IMR-90 (cell line): ENCODE measurements at regions not wholly inside any gene's neighbourhood (a gene's known extent, or its start where the extent isn't known, plus 50 kb on each side); places are given as distances from the start of the nearest gene placed in this dataset.

Source experiments
- ATAC-seq: fragments of 200-7000 bp; cut with Tn5 transposase; 2 replicates; pipeline ENCODE4 v1.9.1; 2020; ENCODE audit warnings: low read depth, mild to moderate bottlenecking, moderate library complexity
- BruUV-seq: library from RNA; stranded (reverse); fragments of 400-500 nt; replicated peaks from 2 replicates; lab custom pipeline; 2021; lab: Mats Ljungman, UMichigan
- CTCF ChIA-PET: fragments of 300-600 bp; formaldehyde crosslinking; extraction: SDS; loops from one replicate; lab custom pipeline; 2021; ENCODE audit warnings: antibody characterized with exemption; lab: Yijun Ruan, JAX
- POLR2A ChIA-PET: fragments of 300-600 bp; sonication (Branson Sonifier 250); formaldehyde crosslinking; loops from one replicate; lab custom pipeline; 2022; ENCODE audit warnings: antibody characterized with exemption; ENCODE audit not compliant: unreplicated experiment; lab: Charles Lee
- DNase-seq: peaks from one replicate; pipeline ENCODE4 v3.0.0; 2013
- H2AFZ ChIP-seq: replicated peaks from 2 replicates; pipeline ENCODE3; 2013; ENCODE audit warnings: low read length, mild to moderate bottlenecking; ENCODE audit not compliant: poor library complexity
- H2AK5ac ChIP-seq: 2 replicates; pipeline ENCODE4 v1.6.1; 2013; ENCODE audit warnings: low read depth, low read length, inconsistent platforms
- H2AK9ac ChIP-seq: replicated peaks from 2 replicates; pipeline ENCODE3; 2013; ENCODE audit warnings: mild to moderate bottlenecking, low read depth, low read length, moderate library complexity; ENCODE audit not compliant: poor library complexity
- H2BK120ac ChIP-seq: 2 replicates; pipeline ENCODE4 v1.6.1; 2013; ENCODE audit warnings: low read depth, low read length, inconsistent platforms
- H2BK15ac ChIP-seq: 3 replicates; pipeline ENCODE4 v1.6.1; 2013; ENCODE audit warnings: low read depth, low read length, inconsistent platforms
- H2BK20ac ChIP-seq: 2 replicates; pipeline ENCODE4 v1.6.1; 2013; ENCODE audit warnings: low read depth, mild to moderate bottlenecking, inconsistent platforms, low read length, moderate library complexity
- H2BK5ac ChIP-seq: 2 replicates; pipeline ENCODE4 v1.6.1; 2013; ENCODE audit warnings: mild to moderate bottlenecking, low read depth, low read length, inconsistent platforms; ENCODE audit not compliant: poor library complexity, severe bottlenecking
- H3K14ac ChIP-seq: replicated peaks from 2 replicates; pipeline ENCODE4 v1.6.1; 2013; ENCODE audit warnings: low read depth, low read length, inconsistent platforms
- H3K18ac ChIP-seq: 2 replicates; pipeline ENCODE4 v1.6.1; 2013; ENCODE audit warnings: low read depth, low read length, control low read depth
- H3K23ac ChIP-seq: 2 replicates; pipeline ENCODE4 v1.6.1; 2013; ENCODE audit warnings: low read depth, low read length, inconsistent platforms
- H3K27ac ChIP-seq: 2 replicates; pipeline ENCODE4 v1.5.1; 2013; ENCODE audit warnings: mild to moderate bottlenecking, control low read depth, low read length; ENCODE audit not compliant: insufficient read depth
- H3K27me3 ChIP-seq: 2 replicates; pipeline ENCODE4 v1.6.1; 2013; ENCODE audit warnings: low read length; ENCODE audit not compliant: control insufficient read depth, insufficient read depth
- H3K36me3 ChIP-seq: 2 replicates; pipeline ENCODE4 v1.6.1; 2013; ENCODE audit warnings: low read length, mixed read lengths; ENCODE audit not compliant: control insufficient read depth, insufficient read depth
- H3K4ac ChIP-seq: 2 replicates; pipeline ENCODE4 v1.6.1; 2013; ENCODE audit warnings: low read depth, low read length, inconsistent platforms
- H3K4me1 ChIP-seq: 2 replicates; pipeline ENCODE4 v1.6.1; 2013; ENCODE audit warnings: low read length, mixed read lengths; ENCODE audit not compliant: control insufficient read depth, insufficient read depth
- H3K4me2 ChIP-seq: 2 replicates; pipeline ENCODE4 v1.6.1; 2013; ENCODE audit warnings: low read depth, mild to moderate bottlenecking, control low read depth, low read length, moderate library complexity
- H3K4me3 ChIP-seq: 2 replicates; pipeline ENCODE4 v1.5.1; 2013; ENCODE audit warnings: low read depth, mild to moderate bottlenecking, control low read depth, low read length, moderate library complexity; ENCODE audit not compliant: insufficient read depth
- H3K56ac ChIP-seq: 2 replicates; pipeline ENCODE4 v1.6.1; 2013; ENCODE audit warnings: low read length, inconsistent platforms; ENCODE audit not compliant: insufficient read depth; ENCODE audit errors: extremely low read depth
- H3K79me1 ChIP-seq, 2 experiments: 2 replicates each; pipeline ENCODE4 v1.6.1; 2013; ENCODE audit warnings: low read length in 2 of 2, inconsistent platforms in 1 of 2, low read depth in 1 of 2
- H3K9ac ChIP-seq: 2 replicates; pipeline ENCODE4 v1.6.1; 2013; ENCODE audit warnings: low read depth, low read length, control low read depth
- H3K9me1 ChIP-seq: 2 replicates; pipeline ENCODE4 v1.6.1; 2013; ENCODE audit warnings: low read length, inconsistent platforms; ENCODE audit not compliant: insufficient read depth
- H3K9me3 ChIP-seq: 2 replicates; pipeline ENCODE4 v1.6.1; 2013; ENCODE audit warnings: low read length; ENCODE audit not compliant: control insufficient read depth, insufficient read depth
- H4K20me1 ChIP-seq: 2 replicates; pipeline ENCODE4 v1.6.1; 2013; ENCODE audit warnings: low read length, inconsistent platforms; ENCODE audit not compliant: insufficient read depth
- H4K5ac ChIP-seq: 2 replicates; pipeline ENCODE4 v1.6.1; 2013; ENCODE audit warnings: mild to moderate bottlenecking, low read depth, low read length, control low read depth
- H4K8ac ChIP-seq, 2 experiments: 2 replicates each; pipeline ENCODE4 v1.6.1; 2013; ENCODE audit warnings: low read depth in 2 of 2, low read length in 2 of 2, control low read depth in 1 of 2, inconsistent platforms in 1 of 2
- H4K91ac ChIP-seq: 2 replicates; pipeline ENCODE4 v1.6.1; 2013; ENCODE audit warnings: low read depth, low read length, inconsistent platforms; ENCODE audit not compliant: insufficient read depth
- MAFK ChIP-seq: IDR thresholded peaks from 2 replicates; pipeline ENCODE4 v1.6.1; 2012; ENCODE audit warnings: low read depth, low read length, improper control_type of control experiment
- MAZ ChIP-seq: IDR thresholded peaks from 2 replicates; pipeline ENCODE4 v1.6.1; 2012; ENCODE audit warnings: low read depth, mild to moderate bottlenecking, low read length, improper control_type of control experiment, moderate library complexity, borderline replicate concordance
- POLR2A ChIP-seq: IDR thresholded peaks from 2 replicates; pipeline ENCODE4 v1.6.1; 2012; ENCODE audit warnings: mild to moderate bottlenecking, low read depth, low read length
- RAD21 ChIP-seq: IDR thresholded peaks from 2 replicates; pipeline ENCODE4 v1.6.1; 2012; ENCODE audit warnings: low read length, improper control_type of control experiment
- RCOR1 ChIP-seq: IDR thresholded peaks from 2 replicates; pipeline ENCODE4 v1.6.1; 2012; ENCODE audit warnings: mild to moderate bottlenecking, low read length, improper control_type of control experiment; ENCODE audit not compliant: insufficient replicate concordance
- RFX5 ChIP-seq: IDR thresholded peaks from 2 replicates; pipeline ENCODE4 v1.8.0; 2012; ENCODE audit warnings: low read depth, mild to moderate bottlenecking, low read length, moderate library complexity
- USF2 ChIP-seq: fragments of 150-350 bp; IDR thresholded peaks from 2 replicates; pipeline ENCODE4 v1.6.1; 2017; ENCODE audit warnings: mild to moderate bottlenecking, antibody characterized with exemption, low read length, low read depth
- dilution Hi-C: fragments of 300-500 bp; cut with HindIII; formaldehyde crosslinking; loops from one replicate; pipeline ENCODE4 v1.14.3; 2018; ENCODE audit warnings: low sequenced_read_pairs; ENCODE audit not compliant: unreplicated experiment
- in situ Hi-C: fragments of 300-500 bp; cut with MboI; formaldehyde crosslinking; loops from 3 replicates; pipeline ENCODE4 v1.14.3; 2019; ENCODE audit warnings: low sequenced_read_pairs, inconsistent platforms, mixed read lengths
- intact Hi-C: fragments of 100-400 bp; cut with micrococcal nuclease; formaldehyde crosslinking; loops from 2 replicates; pipeline ENCODE4 v1.10.0; 2022
- TF ChIP-seq, protein P1 (sequence below): conservative IDR thresholded peaks from 2 replicates; pipeline ENCODE4 v1.5.1; 2012; ENCODE audit warnings: mild to moderate bottlenecking, low read depth, low read length, improper control_type of control experiment

DNA sequence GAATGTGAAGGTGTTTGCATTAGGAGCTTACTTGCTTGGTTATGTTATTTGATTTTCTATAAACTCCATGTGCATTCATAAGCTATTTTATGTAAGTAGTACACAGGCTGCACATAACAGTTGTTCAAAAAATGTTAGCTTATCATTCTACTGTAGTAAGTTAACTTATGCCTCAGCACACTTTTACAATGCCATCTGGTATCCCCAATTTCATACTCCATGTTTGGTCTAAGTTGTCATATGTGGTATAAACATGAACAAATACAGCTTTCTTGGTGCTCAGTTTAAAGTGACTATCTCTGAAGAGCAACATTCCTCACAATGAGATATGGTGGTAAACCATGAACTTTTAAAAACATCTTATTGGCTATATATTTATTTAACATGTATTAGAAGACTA, 104.3 kb upstream of the LEF1 start:
- H3K23ac ChIP-seq, result no peak overlapping the region
- BruUV-seq, result no TSS peak
- H3K79me1 ChIP-seq, result no peaks in the 10 kb centered on the region
- H3K36me3 ChIP-seq, result no peaks in the 10 kb centered on the region
- no peak overlapping the region for H3K14ac ChIP-seq
- H2BK20ac ChIP-seq, result no peak overlapping the region
- H2AFZ ChIP-seq, result no peak overlapping the region
- peak overlapping the region; percentile 37; the same call in 1 of the 2 replicates for H3K27ac ChIP-seq
- dilution Hi-C loops (no loop called here), intact Hi-C loops (no loop called here), in situ Hi-C loops (no loop called here)
- H2BK5ac ChIP-seq, result no peak overlapping the region
- H2BK15ac ChIP-seq, result no peak overlapping the region; the same call in 2 of the 3 replicates
- peaks cover 9% of the 10 kb centered on the region for H3K9me1 ChIP-seq
- no peak overlapping the region for H4K91ac ChIP-seq
- ATAC-seq (no peak), DNase-seq (no peak)
- no peak overlapping the region for H4K5ac ChIP-seq
- no peak overlapping the region for H2AK5ac ChIP-seq
- ChIA-PET CTCF (interaction anchor here (0.6 kb wide), 1 partner anchor 226 kb away, joined by 3 read pairs; no protein-coding TSS in a partner anchor), POLR2A (interaction anchor here (0.6 kb wide), 1 partner anchor 12 kb away, joined by 4 read pairs; no protein-coding TSS in a partner anchor)
- peaks cover 9% of the 10 kb centered on the region for H3K4me1 ChIP-seq
- TF ChIP-seq RFX5 (no peak), MAFK (no peak), RAD21 (no peak), USF2 (no peak), RCOR1 (no peak), POLR2A (no peak), MAZ (no peak)
- TF ChIP-seq, protein P1, sequence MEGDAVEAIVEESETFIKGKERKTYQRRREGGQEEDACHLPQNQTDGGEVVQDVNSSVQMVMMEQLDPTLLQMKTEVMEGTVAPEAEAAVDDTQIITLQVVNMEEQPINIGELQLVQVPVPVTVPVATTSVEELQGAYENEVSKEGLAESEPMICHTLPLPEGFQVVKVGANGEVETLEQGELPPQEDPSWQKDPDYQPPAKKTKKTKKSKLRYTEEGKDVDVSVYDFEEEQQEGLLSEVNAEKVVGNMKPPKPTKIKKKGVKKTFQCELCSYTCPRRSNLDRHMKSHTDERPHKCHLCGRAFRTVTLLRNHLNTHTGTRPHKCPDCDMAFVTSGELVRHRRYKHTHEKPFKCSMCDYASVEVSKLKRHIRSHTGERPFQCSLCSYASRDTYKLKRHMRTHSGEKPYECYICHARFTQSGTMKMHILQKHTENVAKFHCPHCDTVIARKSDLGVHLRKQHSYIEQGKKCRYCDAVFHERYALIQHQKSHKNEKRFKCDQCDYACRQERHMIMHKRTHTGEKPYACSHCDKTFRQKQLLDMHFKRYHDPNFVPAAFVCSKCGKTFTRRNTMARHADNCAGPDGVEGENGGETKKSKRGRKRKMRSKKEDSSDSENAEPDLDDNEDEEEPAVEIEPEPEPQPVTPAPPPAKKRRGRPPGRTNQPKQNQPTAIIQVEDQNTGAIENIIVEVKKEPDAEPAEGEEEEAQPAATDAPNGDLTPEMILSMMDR, result no peak
- H2AK9ac ChIP-seq, result no peak overlapping the region
- H3K56ac ChIP-seq, result no peak overlapping the region
- H3K9me3 ChIP-seq, result no peaks in the 10 kb centered on the region
- no peak overlapping the region for H3K4ac ChIP-seq
- H4K8ac ChIP-seq, result no peak overlapping the region
- 0 out of 2 replicates have a peak, but pooled peaks cover 3% of the 10 kb centered on the region for H3K27me3 ChIP-seq
- H3K9ac ChIP-seq, result no peak overlapping the region
- H2BK120ac ChIP-seq, result no peak overlapping the region
- peak overlapping the region; percentile 3; the same call in 1 of the 2 replicates for H3K4me2 ChIP-seq
- H4K20me1 ChIP-seq, result no peaks in the 10 kb centered on the region
- no peak overlapping the region for H3K18ac ChIP-seq
- no peak overlapping the region for H3K4me3 ChIP-seq
